ENCODE measurements at regions not wholly inside any gene's neighbourhood (a gene's known extent, or its start where the extent isn't known, plus 50 kb on each side); places are given as distances from the start of the nearest gene placed in this dataset.

- Histone ChIP-seq H3K36me3 (ENCODE audit: control insufficient read depth, insufficient read depth, low read length) (no peaks in the 10 kb centered on the region), H3K27me3 (ENCODE audit: control insufficient read depth, insufficient read depth, low read length, poor library complexity, severe bottlenecking) (no peaks in the 10 kb centered on the region), H3K4me1 (ENCODE audit: control insufficient read depth, insufficient read depth, low read length) (no peaks in the 10 kb centered on the region), H3K9ac (ENCODE audit: extremely low read depth, low read length, poor library complexity, severe bottlenecking) (no peak overlapping the region), H3K27ac (ENCODE audit: low read depth, low read length) (no peak overlapping the region), H3K9me3 (ENCODE audit: control insufficient read depth, low read length) (peaks cover 8% of the 10 kb centered on the region), H3K4me3 (ENCODE audit: low read length) (no peak overlapping the region)
- no peak for TF ChIP-seq CTCF (conservative IDR thresholded peaks at IDR 0.05)
- Mint-ChIP-seq H3K4me1 (peaks cover 28% of the 10 kb centered on the region), H3K27ac (peak overlapping the region; percentile 41), H3K9me3 (peaks cover 13% of the 10 kb centered on the region), H3K4me3 (no peak overlapping the region), H3K36me3 (ENCODE audit: low read depth) (no peaks in the 10 kb centered on the region), H3K27me3 (ENCODE audit: insufficient read depth) (no peaks in the 10 kb centered on the region)
- 76 to 83% methylated on average over 1 to 2 of the region's 2 CpGs for WGBS, 2 experiments (ENCODE audit: insufficient coverage in 1 of 2, insufficient read length in 1 of 2)
- no peak for DNase-seq
These were observed 479.4 kb upstream of the MAN1A1 start for GRCh38 chr6:119829006-119829405.

GRCh38 chr6:119821380-119821779 is 471.8 kb upstream of the MAN1A1 start:
- Histone ChIP-seq H3K4me3 (ENCODE audit: low read length) (no peak overlapping the region), H3K9me3 (ENCODE audit: control insufficient read depth, low read length) (no peaks in the 10 kb centered on the region), H3K4me1 (ENCODE audit: control insufficient read depth, insufficient read depth, low read length) (no peaks in the 10 kb centered on the region), H3K9ac (ENCODE audit: extremely low read depth, low read length, poor library complexity, severe bottlenecking) (no peak overlapping the region), H3K27ac (ENCODE audit: low read depth, low read length) (no peak overlapping the region), H3K27me3 (ENCODE audit: control insufficient read depth, insufficient read depth, low read length, poor library complexity, severe bottlenecking) (no peaks in the 10 kb centered on the region), H3K36me3 (ENCODE audit: control insufficient read depth, insufficient read depth, low read length) (no peaks in the 10 kb centered on the region)
- Mint-ChIP-seq H3K27me3 (ENCODE audit: insufficient read depth) (no peaks in the 10 kb centered on the region), H3K36me3 (ENCODE audit: low read depth) (no peaks in the 10 kb centered on the region), H3K4me3 (no peak overlapping the region), H3K4me1 (peaks cover 13% of the 10 kb centered on the region), H3K9me3 (no peaks in the 10 kb centered on the region), H3K27ac (no peak overlapping the region)
- no peak for TF ChIP-seq CTCF (conservative IDR thresholded peaks at IDR 0.05)
- 96 to 100% methylated on average over 2 to 3 of the region's 3 CpGs for WGBS, 2 experiments (ENCODE audit: insufficient coverage in 1 of 2, insufficient read length in 1 of 2)
- no peak for DNase-seq

GRCh38 chr6:119818876-119819275 is 469.3 kb upstream of the MAN1A1 start:
- Mint-ChIP-seq H3K27me3 (ENCODE audit: insufficient read depth) (no peaks in the 10 kb centered on the region), H3K4me1 (peaks cover 22% of the 10 kb centered on the region), H3K27ac (no peak overlapping the region), H3K36me3 (ENCODE audit: low read depth) (no peaks in the 10 kb centered on the region), H3K9me3 (no peaks in the 10 kb centered on the region), H3K4me3 (no peak overlapping the region)
- no peak overlapping the region for H3K9ac ChIP-seq (ENCODE audit: extremely low read depth, low read length, poor library complexity, severe bottlenecking)
- no peaks in the 10 kb centered on the region for H3K4me1 ChIP-seq (ENCODE audit: control insufficient read depth, insufficient read depth, low read length)
- DNase-seq, result no peak
- no peak overlapping the region for H3K4me3 ChIP-seq (ENCODE audit: low read length)
- no peak overlapping the region for H3K27ac ChIP-seq (ENCODE audit: low read depth, low read length)
- no peaks in the 10 kb centered on the region for H3K36me3 ChIP-seq (ENCODE audit: control insufficient read depth, insufficient read depth, low read length)
- TF ChIP-seq CTCF (conservative IDR thresholded peaks at IDR 0.05), result no peak
- H3K27me3 ChIP-seq (ENCODE audit: control insufficient read depth, insufficient read depth, low read length, poor library complexity, severe bottlenecking), result no peaks in the 10 kb centered on the region
- H3K9me3 ChIP-seq (ENCODE audit: control insufficient read depth, low read length), result peaks cover 5% of the 10 kb centered on the region
